GM19324 (cell line): ENCODE measurements at regions not wholly inside any gene's neighbourhood (a gene's known extent, or its start where the extent isn't known, plus 50 kb on each side); places are given as distances from the start of the nearest gene placed in this dataset.

Experiments
- ATAC-seq: cut with Tn5 transposase; IDR thresholded peaks from one replicate; pipeline ENCODE4 v1.9.1; 2021; ENCODE audit warnings: mild to moderate bottlenecking, moderate library complexity; ENCODE audit not compliant: unreplicated experiment, low FRiP score

GRCh38 chr12:45665941-45666340, 63.6 kb upstream of the ARID2 start:
- ATAC-seq: no peak

- no peak for ATAC-seq
Observed at GRCh38 chr12:45666396-45666795, 63.1 kb upstream of the ARID2 start.

DNA sequence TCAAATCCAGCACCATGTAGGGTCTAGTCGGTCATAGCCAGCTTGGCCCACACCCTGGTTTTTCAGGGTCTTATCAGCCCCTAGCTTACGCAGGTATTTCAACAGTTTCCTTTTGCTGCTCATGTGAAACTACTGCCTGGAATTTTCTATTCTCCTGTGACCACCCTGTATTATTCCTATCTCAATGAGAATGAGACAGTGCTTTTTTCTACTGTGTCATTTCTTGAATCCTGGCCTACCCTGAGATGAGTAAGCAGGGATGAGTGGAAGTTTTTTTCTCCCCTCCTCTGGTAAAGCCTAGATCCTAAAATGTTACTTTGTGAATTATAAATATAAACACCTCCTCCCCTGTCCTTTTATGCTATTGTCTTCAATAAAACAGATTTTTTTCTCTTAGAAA, 62.7 kb upstream of the ARID2 start:
- ATAC-seq: no peak

GRCh38 chr12:45667761-45668160, 61.7 kb upstream of the ARID2 start:
- no peak for ATAC-seq

- peak; percentile 22 for ATAC-seq
Observed at GRCh38 chr12:45668641-45669040, 60.9 kb upstream of the ARID2 start.

- ATAC-seq: peak; percentile 88
Observed at GRCh38 chr12:45669093-45669492, 60.4 kb upstream of the ARID2 start.

GRCh38 chr12:45669792-45670191, 59.7 kb upstream of the ARID2 start:
- ATAC-seq: no peak

DNA sequence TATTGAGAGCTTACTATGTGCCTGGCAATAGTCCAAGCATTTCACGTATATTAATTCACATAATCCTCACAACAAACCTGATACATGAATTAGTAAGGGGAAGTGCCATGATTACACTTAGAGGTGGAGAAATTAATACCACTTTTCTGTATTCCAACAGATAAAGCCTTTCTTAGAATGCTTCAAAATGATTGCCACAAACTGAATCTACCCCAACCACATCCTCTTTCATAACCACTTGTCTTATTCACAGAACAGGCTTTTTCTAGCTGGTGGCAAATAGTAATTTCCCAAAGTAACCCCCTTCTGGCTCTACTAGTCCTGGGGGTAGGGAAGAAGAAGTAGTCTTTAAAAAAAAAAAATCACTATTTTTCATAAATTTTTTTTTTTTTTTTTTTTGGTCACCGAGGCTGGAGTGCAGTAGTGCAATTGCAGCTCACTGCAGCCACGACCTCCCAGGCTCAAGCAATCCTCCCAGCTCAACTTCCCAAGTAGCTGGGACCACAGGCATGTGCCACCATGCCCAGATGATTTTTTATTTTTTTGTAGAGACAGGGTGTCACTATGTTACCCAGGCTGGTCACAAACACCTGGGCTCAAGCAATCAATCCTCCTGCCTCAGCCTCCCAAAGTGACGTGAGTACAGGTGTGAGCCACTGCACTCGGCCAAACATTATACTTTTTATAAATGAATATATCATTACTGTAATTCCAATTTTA, 59.0 kb upstream of the ARID2 start:
- ATAC-seq: peak; percentile 39

- no peak for ATAC-seq
Observed at GRCh38 chr12:45671254-45671653, 58.3 kb upstream of the ARID2 start.

- no peak for ATAC-seq
Observed at GRCh38 chr12:45674181-45674977, 55.1 kb upstream of the ARID2 start.

DNA sequence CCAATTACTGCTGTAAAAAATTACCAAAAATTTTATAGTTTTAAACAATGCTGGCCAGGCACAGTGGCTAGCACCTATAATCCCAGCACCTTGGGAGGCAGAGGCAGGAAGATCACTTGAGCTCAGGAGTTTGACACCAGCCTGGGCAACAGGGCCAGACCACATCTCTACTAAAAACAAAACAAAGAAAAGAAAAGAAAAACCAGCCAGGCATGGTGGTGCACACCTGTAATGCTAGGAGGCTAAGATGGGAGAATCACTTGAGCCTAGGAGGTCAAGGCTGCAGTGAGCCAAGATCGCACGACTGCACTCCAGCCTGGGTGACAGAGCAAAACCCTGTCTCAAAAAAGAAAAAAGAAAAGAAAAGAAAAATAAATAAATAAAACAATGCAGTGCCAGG, 54.0 kb upstream of the ARID2 start:
- no peak for ATAC-seq
